CD4-positive, alpha-beta T cell treated with Interleukin-4 for 4 hours (primary cell): ENCODE measurements at regions not wholly inside any gene's neighbourhood (a gene's known extent, or its start where the extent isn't known, plus 50 kb on each side); places are given as distances from the start of the nearest gene placed in this dataset.

ENCODE experiments used
- DNase-seq: peaks from one replicate; pipeline ENCODE4 v3.0.0-alpha.2; 2020

- DNase-seq, result no peak
These were observed 114.5 kb upstream of the GADL1 start for GRCh38 chr3:31008994-31009393.

GRCh38 chr3:31009881-31010280 is 115.4 kb upstream of the GADL1 start:
- no peak for DNase-seq

GRCh38 chr3:31010491-31010890 is 116.0 kb upstream of the GADL1 start:
- DNase-seq, result no peak

- no peak for DNase-seq
These were observed 116.9 kb upstream of the GADL1 start for GRCh38 chr3:31011380-31011779.

GRCh38 chr3:31013090-31013489 is 118.6 kb upstream of the GADL1 start:
- DNase-seq, result no peak

GRCh38 chr3:31013843-31014242 is 119.4 kb upstream of the GADL1 start:
- DNase-seq, result no peak

GRCh38 chr3:31014317-31015040 is 120.0 kb upstream of the GADL1 start:
- DNase-seq, result no peak

GRCh38 chr3:31016196-31016595 is 121.7 kb upstream of the GADL1 start:
- DNase-seq, result no peak

GRCh38 chr3:31022716-31023115 is 128.3 kb upstream of the GADL1 start:
- no peak for DNase-seq

- DNase-seq, result no peak
These were observed 131.1 kb upstream of the GADL1 start for GRCh38 chr3:31025541-31025940.

- DNase-seq, result no peak
These were observed 132.8 kb upstream of the GADL1 start for GRCh38 chr3:31027191-31027761.

GRCh38 chr3:31027914-31028313 is 133.5 kb upstream of the GADL1 start:
- DNase-seq, result no peak

GRCh38 chr3:31028766-31029165 is 134.3 kb upstream of the GADL1 start:
- DNase-seq, result no peak

GRCh38 chr3:31029706-31030105 is 135.2 kb upstream of the GADL1 start:
- no peak for DNase-seq

- DNase-seq, result no peak
These were observed 141.2 kb upstream of the GADL1 start for GRCh38 chr3:31035681-31036080.

GRCh38 chr3:31038086-31038739 is 143.8 kb upstream of the GADL1 start:
- DNase-seq, result no peak

GRCh38 chr3:31039145-31039544 is 144.7 kb upstream of the GADL1 start:
- no peak for DNase-seq

GRCh38 chr3:31041161-31041978 is 146.9 kb upstream of the GADL1 start:
- no peak for DNase-seq

- DNase-seq, result no peak
These were observed 148.8 kb upstream of the GADL1 start for GRCh38 chr3:31043184-31043819.

- DNase-seq, result no peak
These were observed 153.2 kb upstream of the GADL1 start for GRCh38 chr3:31047673-31048072.

GRCh38 chr3:31048143-31048542 is 153.7 kb upstream of the GADL1 start:
- no peak for DNase-seq

GRCh38 chr3:31050296-31050695 is 155.8 kb upstream of the GADL1 start:
- no peak for DNase-seq

- no peak for DNase-seq
These were observed 156.8 kb upstream of the GADL1 start for GRCh38 chr3:31051226-31051625.
